Fibroblast of gingiva (primary cell): ENCODE measurements at regions not wholly inside any gene's neighbourhood (a gene's known extent, or its start where the extent isn't known, plus 50 kb on each side); places are given as distances from the start of the nearest gene placed in this dataset.

Experiments
- DNase-seq: peaks from one replicate; pipeline ENCODE4 v3.0.0-alpha.2; 2011; ENCODE audit warnings: low read depth

- no peak for DNase-seq
These were observed 266.8 kb upstream of the RAB6C start for GRCh38 chr2:129712676-129712985.

GRCh38 chr2:129713337-129713736, 266.1 kb upstream of the RAB6C start:
- DNase-seq: no peak

GRCh38 chr2:129716781-129717559, 262.5 kb upstream of the RAB6C start:
- DNase-seq: no peak

- no peak for DNase-seq
These were observed 261.8 kb upstream of the RAB6C start for GRCh38 chr2:129717560-129718130.

- no peak for DNase-seq
These were observed 260.1 kb upstream of the RAB6C start for GRCh38 chr2:129719335-129719734.

- DNase-seq: no peak
These were observed 259.1 kb upstream of the RAB6C start for GRCh38 chr2:129720360-129720759.

GRCh38 chr2:129720761-129721160, 258.7 kb upstream of the RAB6C start:
- DNase-seq: no peak

GRCh38 chr2:129721236-129721635, 258.2 kb upstream of the RAB6C start:
- no peak for DNase-seq

- no peak for DNase-seq
These were observed 257.6 kb upstream of the RAB6C start for GRCh38 chr2:129721846-129722245.

- no peak for DNase-seq
These were observed 257.0 kb upstream of the RAB6C start for GRCh38 chr2:129722306-129723019.

- DNase-seq: no peak
These were observed 256.0 kb upstream of the RAB6C start for GRCh38 chr2:129723277-129724020.

- DNase-seq: no peak
These were observed 255.3 kb upstream of the RAB6C start for GRCh38 chr2:129724021-129724757.

GRCh38 chr2:129726216-129726615, 253.2 kb upstream of the RAB6C start:
- DNase-seq: no peak

GRCh38 chr2:129727286-129727685, 252.2 kb upstream of the RAB6C start:
- no peak for DNase-seq

- DNase-seq: no peak
These were observed 251.2 kb upstream of the RAB6C start for GRCh38 chr2:129728035-129728972.

GRCh38 chr2:129729011-129729410, 250.5 kb upstream of the RAB6C start:
- DNase-seq: no peak

- no peak for DNase-seq
These were observed 249.8 kb upstream of the RAB6C start for GRCh38 chr2:129729646-129730045.

- DNase-seq: no peak
These were observed 248.5 kb upstream of the RAB6C start for GRCh38 chr2:129730979-129731378.

GRCh38 chr2:129731907-129732629, 247.4 kb upstream of the RAB6C start:
- DNase-seq: no peak

- DNase-seq: no peak
These were observed 246.8 kb upstream of the RAB6C start for GRCh38 chr2:129732630-129733026.
